Kidney (tissue), 13 donors: ENCODE measurements at regions not wholly inside any gene's neighbourhood (a gene's known extent, or its start where the extent isn't known, plus 50 kb on each side); places are given as distances from the start of the nearest gene placed in this dataset.

Experiments used
- DNase-seq, 5 donors: peaks; one replicate each; pipeline ENCODE4 v3.0.0-alpha.2; 2013 to 2020
- FAIRE-seq: peaks from 2 replicates; lab custom pipeline; 2012; peaks lifted over from hg19 to GRCh38; lab: Jason Lieb, UNC
- H3K27ac ChIP-seq, 2 donors: one replicate each; pipeline ENCODE4 v1.7.0; 2013; ENCODE audit warnings: low read depth in 2 of 2, low read length in 2 of 2, inconsistent platforms in 1 of 2
- H3K27me3 ChIP-seq: one replicate; pipeline ENCODE4 v1.7.1; 2013; ENCODE audit warnings: low read length, inconsistent platforms; ENCODE audit not compliant: control insufficient read depth, insufficient read depth
- H3K36me3 ChIP-seq, 3 donors: one replicate each; pipeline versions ENCODE4 v1.7.0 to v1.7.1; 2013; ENCODE audit warnings: low read length in 3 of 3, control low read depth in 1 of 3, inconsistent platforms in 1 of 3; ENCODE audit not compliant: insufficient read depth in 3 of 3, control insufficient read depth in 2 of 3
- H3K4me1 ChIP-seq, 3 donors: one replicate each; pipeline versions ENCODE4 v1.7.0 to v1.7.1; 2013; ENCODE audit warnings: low read length in 3 of 3, inconsistent platforms in 1 of 3, low read depth in 1 of 3; ENCODE audit not compliant: control insufficient read depth in 2 of 3, insufficient read depth in 2 of 3
- H3K4me3 ChIP-seq, 3 donors: one replicate each; pipeline versions ENCODE4 v1.7.0 to v1.8.1; 2013; ENCODE audit warnings: low read length in 3 of 3, control low read depth in 1 of 3, inconsistent platforms in 1 of 3
- H3K9ac ChIP-seq, 3 donors: one replicate each; pipeline versions ENCODE4 v1.7.0 to v1.7.1; 2013; ENCODE audit warnings: low read length in 3 of 3, control low read depth in 1 of 3, inconsistent platforms in 1 of 3
- H3K9me3 ChIP-seq, 3 donors: one replicate each; pipeline versions ENCODE4 v1.7.0 to v1.7.1; 2013; ENCODE audit warnings: low read length in 3 of 3, control low read depth in 1 of 3, inconsistent platforms in 1 of 3; ENCODE audit not compliant: control insufficient read depth in 2 of 3, insufficient read depth in 1 of 3
- intact Hi-C: fragments of 100-400 bp; cut with DNase I; formaldehyde crosslinking; loops from one replicate; pipeline ENCODE4 v1.11.1; 2022
- TF ChIP-seq, protein P1 (sequence below): IDR thresholded peaks from 3 replicates; pipeline ENCODE4 v1.5.1; 2012; ENCODE audit warnings: mild to moderate bottlenecking, moderate library complexity, borderline replicate concordance; ENCODE audit not compliant: insufficient read depth; ENCODE audit errors: extremely low read depth
- donor health status: control.
- donor health status: control.
- donor health status: control.
- donor health status: control.
- donor health status: control.
- donor health status: DM: yes; HTN: yes; CAD: no.
- donor health status: Normal renal cell carcinoma (clear cell type).

DNA sequence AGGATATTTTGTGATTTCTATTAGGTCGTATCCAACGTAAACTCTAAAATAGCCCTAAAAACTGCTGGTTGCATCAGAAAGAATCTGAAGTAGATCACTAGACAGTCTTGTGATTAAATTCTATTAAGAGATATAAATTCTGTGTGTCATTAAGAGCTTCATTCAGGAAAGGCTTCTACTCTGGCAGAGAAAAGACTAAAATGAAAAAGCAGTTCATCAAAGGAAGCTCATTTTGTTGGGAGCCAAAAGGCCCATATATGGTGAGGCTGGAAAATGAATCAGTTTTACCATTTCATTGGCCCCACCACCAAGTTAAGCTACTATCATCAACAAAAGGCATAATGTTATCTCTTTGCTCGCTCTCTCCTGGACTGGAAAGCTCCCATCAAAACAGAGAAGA, 261.1 kb downstream of the SATB2 start:
- Histone ChIP-seq H3K27me3 (no peaks in the 10 kb centered on the region), H3K4me3 (no peak overlapping the region), H3K4me1 (no peaks in the 10 kb centered on the region), H3K36me3 (no peaks in the 10 kb centered on the region), H3K9ac (no peak overlapping the region), H3K9me3 (no peaks in the 10 kb centered on the region), H3K27ac (no peak overlapping the region)
- intact Hi-C loops, result no loop called here
- TF ChIP-seq, protein P1, sequence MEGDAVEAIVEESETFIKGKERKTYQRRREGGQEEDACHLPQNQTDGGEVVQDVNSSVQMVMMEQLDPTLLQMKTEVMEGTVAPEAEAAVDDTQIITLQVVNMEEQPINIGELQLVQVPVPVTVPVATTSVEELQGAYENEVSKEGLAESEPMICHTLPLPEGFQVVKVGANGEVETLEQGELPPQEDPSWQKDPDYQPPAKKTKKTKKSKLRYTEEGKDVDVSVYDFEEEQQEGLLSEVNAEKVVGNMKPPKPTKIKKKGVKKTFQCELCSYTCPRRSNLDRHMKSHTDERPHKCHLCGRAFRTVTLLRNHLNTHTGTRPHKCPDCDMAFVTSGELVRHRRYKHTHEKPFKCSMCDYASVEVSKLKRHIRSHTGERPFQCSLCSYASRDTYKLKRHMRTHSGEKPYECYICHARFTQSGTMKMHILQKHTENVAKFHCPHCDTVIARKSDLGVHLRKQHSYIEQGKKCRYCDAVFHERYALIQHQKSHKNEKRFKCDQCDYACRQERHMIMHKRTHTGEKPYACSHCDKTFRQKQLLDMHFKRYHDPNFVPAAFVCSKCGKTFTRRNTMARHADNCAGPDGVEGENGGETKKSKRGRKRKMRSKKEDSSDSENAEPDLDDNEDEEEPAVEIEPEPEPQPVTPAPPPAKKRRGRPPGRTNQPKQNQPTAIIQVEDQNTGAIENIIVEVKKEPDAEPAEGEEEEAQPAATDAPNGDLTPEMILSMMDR, result no peak
- DNase-seq, result no peak
- no peak for FAIRE-seq

- DNase-seq, result no peak
- Histone ChIP-seq H3K4me1 (no peaks in the 10 kb centered on the region), H3K36me3 (no peaks in the 10 kb centered on the region), H3K9me3 (no peaks in the 10 kb centered on the region), H3K27me3 (no peaks in the 10 kb centered on the region), H3K9ac (no peak overlapping the region), H3K27ac (no peak overlapping the region), H3K4me3 (no peak overlapping the region)
- no peak for FAIRE-seq
- TF ChIP-seq, protein P1, result no peak
- intact Hi-C loops, result no loop called here
These were observed 261.7 kb downstream of the SATB2 start for GRCh38 chr2:199195927-199196502.

DNA sequence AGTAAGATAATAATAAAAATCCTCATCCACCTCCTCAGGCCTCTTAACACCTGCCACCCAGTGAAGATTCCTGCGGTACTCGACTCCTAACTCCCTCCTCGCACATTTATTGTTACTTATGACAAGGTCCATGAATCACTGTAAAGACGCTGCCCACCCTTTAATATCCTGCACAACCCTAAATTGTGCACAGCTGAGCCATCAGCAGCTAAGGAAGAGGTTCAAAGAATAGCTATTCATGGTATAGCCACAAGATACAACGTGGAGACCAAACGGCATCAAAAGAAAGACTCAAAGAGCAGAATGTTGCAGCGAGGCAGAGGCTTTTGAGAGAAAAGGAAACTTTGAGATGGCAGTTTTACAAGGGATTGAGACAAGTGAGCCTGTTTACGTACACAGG, 266.3 kb downstream of the SATB2 start:
- DNase-seq (no peak), FAIRE-seq (no peak)
- Histone ChIP-seq H3K36me3 (no peaks in the 10 kb centered on the region), H3K27ac (no peak overlapping the region), H3K4me1 (no peaks in the 10 kb centered on the region), H3K27me3 (no peaks in the 10 kb centered on the region), H3K4me3 (no peak overlapping the region), H3K9ac (no peak overlapping the region), H3K9me3 (no peaks in the 10 kb centered on the region)
- intact Hi-C loops, result no loop called here
- TF ChIP-seq, protein P1, result no peak

GRCh38 chr2:199189229-199189628, 268.5 kb downstream of the SATB2 start:
- H3K27ac ChIP-seq, result no peak overlapping the region
- no peaks in the 10 kb centered on the region for H3K36me3 ChIP-seq
- H3K4me3 ChIP-seq, result no peak overlapping the region
- H3K9ac ChIP-seq, result no peak overlapping the region
- intact Hi-C loops, result no loop called here
- H3K9me3 ChIP-seq, result no peaks in the 10 kb centered on the region
- FAIRE-seq (no peak), DNase-seq (no peak)
- TF ChIP-seq, protein P1, result no peak
- H3K4me1 ChIP-seq, result no peaks in the 10 kb centered on the region
- no peaks in the 10 kb centered on the region for H3K27me3 ChIP-seq
